ENCODE measurements at regions not wholly inside any gene's neighbourhood (a gene's known extent, or its start where the extent isn't known, plus 50 kb on each side); places are given as distances from the start of the nearest gene placed in this dataset.

DNA sequence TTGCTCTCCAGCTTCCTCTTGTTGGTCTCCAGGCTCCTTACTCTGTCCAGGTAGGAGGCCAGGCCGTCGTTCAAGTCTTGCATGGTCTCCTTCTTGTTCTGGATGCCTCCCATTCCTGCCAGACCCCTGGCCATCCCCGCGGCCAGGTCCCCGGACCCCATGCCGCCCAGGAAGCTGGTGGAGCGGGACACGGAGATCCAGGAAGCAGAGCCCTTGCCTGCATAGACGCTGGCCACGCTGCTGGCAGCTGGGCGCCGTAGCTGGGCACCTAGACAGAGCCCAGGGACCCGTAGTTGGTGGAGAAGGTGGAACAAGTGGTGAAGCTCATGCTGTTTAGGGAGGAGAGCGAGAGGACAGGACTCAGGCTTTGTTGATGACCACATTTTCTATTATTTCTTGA lies 1584.0 kb upstream of the ACO1 start:
- DNase-seq (ENCODE audit: extremely low spot score) = no peak
- TF ChIP-seq, protein P1, sequence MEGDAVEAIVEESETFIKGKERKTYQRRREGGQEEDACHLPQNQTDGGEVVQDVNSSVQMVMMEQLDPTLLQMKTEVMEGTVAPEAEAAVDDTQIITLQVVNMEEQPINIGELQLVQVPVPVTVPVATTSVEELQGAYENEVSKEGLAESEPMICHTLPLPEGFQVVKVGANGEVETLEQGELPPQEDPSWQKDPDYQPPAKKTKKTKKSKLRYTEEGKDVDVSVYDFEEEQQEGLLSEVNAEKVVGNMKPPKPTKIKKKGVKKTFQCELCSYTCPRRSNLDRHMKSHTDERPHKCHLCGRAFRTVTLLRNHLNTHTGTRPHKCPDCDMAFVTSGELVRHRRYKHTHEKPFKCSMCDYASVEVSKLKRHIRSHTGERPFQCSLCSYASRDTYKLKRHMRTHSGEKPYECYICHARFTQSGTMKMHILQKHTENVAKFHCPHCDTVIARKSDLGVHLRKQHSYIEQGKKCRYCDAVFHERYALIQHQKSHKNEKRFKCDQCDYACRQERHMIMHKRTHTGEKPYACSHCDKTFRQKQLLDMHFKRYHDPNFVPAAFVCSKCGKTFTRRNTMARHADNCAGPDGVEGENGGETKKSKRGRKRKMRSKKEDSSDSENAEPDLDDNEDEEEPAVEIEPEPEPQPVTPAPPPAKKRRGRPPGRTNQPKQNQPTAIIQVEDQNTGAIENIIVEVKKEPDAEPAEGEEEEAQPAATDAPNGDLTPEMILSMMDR (IDR thresholded peaks at IDR 0.05; ENCODE audit: control extremely low read depth, extremely low read depth, low read depth, missing control alignments) = no peak
- CTCF ChIA-PET = interaction anchor here (1.1 kb wide), 1 partner anchor 9 kb away, joined by 3 read pairs; no protein-coding TSS in a partner anchor
- POLR2A ChIA-PET = no interaction called here

DNA sequence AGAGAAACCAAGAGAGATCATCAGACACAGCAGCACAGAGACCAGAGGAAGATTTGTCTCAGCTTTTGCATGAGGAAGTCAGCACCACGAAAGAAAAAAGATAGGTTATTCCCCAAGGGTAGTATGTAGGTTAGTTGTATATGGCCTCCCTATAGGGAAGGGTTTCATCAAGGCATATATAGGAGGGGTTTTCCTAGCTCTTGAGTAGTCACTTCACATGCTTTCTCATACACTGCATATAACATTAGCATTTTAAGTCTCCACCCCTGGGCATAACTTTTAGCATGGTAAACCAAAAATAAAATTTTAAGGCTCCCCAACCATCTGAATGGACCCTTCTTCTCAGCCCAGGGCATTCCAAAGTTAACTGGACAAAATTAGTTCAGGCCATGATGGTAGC lies 1571.6 kb upstream of the ACO1 start:
- POLR2A ChIA-PET = no interaction called here
- DNase-seq (ENCODE audit: extremely low spot score) = no peak
- CTCF ChIA-PET = interaction anchor here (2.0 kb wide), 1 partner anchor 16 kb away, joined by 4 read pairs; no protein-coding TSS in a partner anchor
- TF ChIP-seq, protein P1 (IDR thresholded peaks at IDR 0.05; ENCODE audit: control extremely low read depth, extremely low read depth, low read depth, missing control alignments) = no peak

DNA sequence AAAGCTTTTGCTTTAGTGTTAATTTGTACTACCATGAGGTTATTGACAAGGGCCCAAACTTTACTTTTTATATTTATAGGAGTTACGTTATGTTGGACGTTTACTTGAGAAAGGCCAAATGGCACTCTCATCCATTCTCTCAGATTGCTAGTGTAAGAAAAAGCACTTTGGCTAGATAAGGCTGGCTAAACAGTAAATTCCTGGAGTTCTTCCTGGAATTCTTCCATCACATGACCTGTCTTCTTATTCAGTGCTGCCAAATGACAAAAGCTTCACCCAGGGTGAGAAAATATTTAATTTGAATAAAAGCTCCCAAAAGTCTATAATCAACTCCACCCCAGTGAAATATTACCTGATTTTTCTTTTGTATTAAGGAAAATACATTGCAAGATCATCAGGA lies 1568.9 kb upstream of the ACO1 start:
- TF ChIP-seq, protein P1 (IDR thresholded peaks at IDR 0.05; ENCODE audit: control extremely low read depth, extremely low read depth, low read depth, missing control alignments) = no peak
- ChIA-PET POLR2A (no interaction called here), CTCF (no interaction called here)
- DNase-seq (ENCODE audit: extremely low spot score) = no peak

DNA sequence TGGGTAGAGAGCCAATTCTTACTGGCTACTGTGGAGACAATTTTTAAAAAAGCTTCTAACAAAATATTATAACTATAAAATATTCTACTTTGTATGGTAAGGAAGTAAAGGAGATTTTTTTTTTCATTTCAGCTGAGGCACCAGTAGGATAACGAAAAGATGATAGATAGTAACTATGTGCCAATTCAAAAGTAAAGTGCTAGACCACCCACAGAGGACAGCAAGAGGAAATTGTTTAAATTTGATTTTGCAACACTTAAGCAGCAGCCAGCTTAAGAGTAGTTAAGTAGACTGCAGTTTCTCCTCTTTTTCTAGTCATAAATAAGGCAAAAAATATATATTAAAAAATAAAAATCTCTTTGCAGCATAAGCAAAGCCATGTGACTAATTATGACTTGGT lies 1539.3 kb upstream of the ACO1 start:
- TF ChIP-seq, protein P1 (IDR thresholded peaks at IDR 0.05; ENCODE audit: control extremely low read depth, extremely low read depth, low read depth, missing control alignments) = no peak
- DNase-seq (ENCODE audit: extremely low spot score) = no peak
- CTCF ChIA-PET = interaction anchor here (1.0 kb wide), 1 partner anchor 19 kb away, joined by 3 read pairs; no protein-coding TSS in a partner anchor
- POLR2A ChIA-PET = no interaction called here

DNA sequence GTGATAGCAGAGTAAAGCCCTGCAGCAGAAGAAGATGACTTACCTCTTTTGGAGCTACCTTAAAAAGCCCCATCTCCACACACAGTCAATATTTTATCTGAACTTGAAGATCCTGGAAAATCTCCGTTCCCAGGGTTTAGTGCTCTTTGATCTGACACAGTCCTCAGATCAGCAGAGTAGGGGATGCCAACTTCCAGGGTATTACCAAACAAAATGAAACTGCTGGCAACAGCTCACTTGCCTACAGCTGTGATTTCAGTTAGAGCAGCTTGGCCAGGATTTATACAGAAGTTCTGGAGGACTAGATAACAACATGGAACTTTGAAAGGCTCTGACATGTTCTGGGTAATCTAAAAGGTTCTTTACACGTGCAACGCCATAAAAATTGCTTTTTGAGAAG lies 1537.8 kb upstream of the ACO1 start:
- TF ChIP-seq, protein P1 (IDR thresholded peaks at IDR 0.05; ENCODE audit: control extremely low read depth, extremely low read depth, low read depth, missing control alignments) = no peak
- CTCF ChIA-PET = no interaction called here

DNA sequence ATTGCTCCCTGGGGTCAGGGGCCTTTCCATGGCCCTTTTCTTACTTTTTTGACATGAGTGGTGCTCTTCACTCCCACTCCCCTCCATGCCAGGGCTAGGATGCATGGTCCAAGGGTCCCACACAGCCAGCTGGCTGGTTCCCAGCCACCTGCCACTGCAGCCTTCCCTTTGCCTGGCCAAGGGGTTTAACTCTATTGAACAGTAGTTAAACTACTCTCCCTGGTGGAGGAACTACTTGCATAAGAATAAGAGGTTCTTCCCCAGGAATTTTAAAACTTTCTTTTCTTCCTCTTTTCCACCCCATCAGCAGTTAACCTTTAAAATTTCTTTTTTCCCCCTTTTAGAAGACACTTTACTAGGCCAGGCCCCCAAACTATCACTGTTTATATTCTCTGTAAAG lies 1532.8 kb upstream of the ACO1 start:
- POLR2A ChIA-PET = no interaction called here
- CTCF ChIA-PET = no interaction called here
- TF ChIP-seq, protein P1 (IDR thresholded peaks at IDR 0.05; ENCODE audit: control extremely low read depth, extremely low read depth, low read depth, missing control alignments) = no peak
- DNase-seq (ENCODE audit: extremely low spot score) = no peak

More for the DNA sequence above, 1537.8 kb upstream of the ACO1 start:
- POLR2A ChIA-PET = no interaction called here
- DNase-seq (ENCODE audit: extremely low spot score) = no peak

DNA sequence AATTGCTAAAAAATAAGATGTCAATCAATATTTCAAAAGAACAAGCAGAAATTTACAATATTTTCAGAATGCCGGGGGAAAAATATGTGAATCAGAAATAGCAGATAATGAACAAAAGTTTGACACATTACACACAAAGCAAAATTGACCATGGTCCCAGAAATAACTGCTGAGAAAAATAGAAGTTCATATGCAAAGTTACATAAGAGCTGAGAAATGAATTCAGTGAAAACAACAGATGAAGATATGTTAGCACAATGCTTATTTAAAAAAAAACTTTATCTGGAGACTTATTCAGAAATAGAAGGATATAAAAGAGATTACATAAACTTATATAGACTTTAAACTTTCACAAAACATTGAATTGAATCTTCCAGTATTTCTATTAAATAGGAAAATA lies 1483.7 kb upstream of the ACO1 start:
- ChIA-PET POLR2A (no interaction called here), CTCF (interaction anchor here (1.1 to 1.6 kb wide), 2 partner anchors 18 to 20 kb away, joined by 3 to 6 read pairs; no protein-coding TSS in a partner anchor)
- TF ChIP-seq, protein P1 (IDR thresholded peaks at IDR 0.05; ENCODE audit: control extremely low read depth, extremely low read depth, low read depth, missing control alignments) = no peak
- no peak for DNase-seq (ENCODE audit: extremely low spot score)

Measured in GM10248 (cell line).